ENCODE measurements at regions not wholly inside any gene's neighbourhood (a gene's known extent, or its start where the extent isn't known, plus 50 kb on each side); places are given as distances from the start of the nearest gene placed in this dataset.

DNA sequence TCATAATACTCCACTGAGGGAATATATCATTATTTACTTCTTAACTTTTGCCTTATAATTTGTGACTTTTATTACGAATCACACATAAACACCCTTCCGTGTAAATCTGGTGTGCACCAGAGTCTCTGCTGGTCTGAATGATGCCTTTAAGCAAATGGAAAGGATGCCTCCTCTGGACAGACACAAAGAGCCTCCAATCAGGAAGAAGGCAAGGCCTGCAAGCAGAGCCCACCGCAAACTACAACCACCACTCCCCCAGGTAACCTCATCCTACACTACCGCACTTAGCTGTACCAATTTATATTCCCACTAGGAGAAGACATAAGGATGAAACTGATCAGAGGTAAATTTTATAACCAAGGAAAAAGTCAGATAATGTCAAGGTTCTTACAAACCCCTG is 137.6 kb downstream of the KLF12 start:
- no peaks in the 10 kb centered on the region for H3K36me3 ChIP-seq (replicated peaks in 1 of 2)
- TF ChIP-seq POLR2A (IDR thresholded peaks at IDR 0.05), result no peak
- TF ChIP-seq, protein P1, sequence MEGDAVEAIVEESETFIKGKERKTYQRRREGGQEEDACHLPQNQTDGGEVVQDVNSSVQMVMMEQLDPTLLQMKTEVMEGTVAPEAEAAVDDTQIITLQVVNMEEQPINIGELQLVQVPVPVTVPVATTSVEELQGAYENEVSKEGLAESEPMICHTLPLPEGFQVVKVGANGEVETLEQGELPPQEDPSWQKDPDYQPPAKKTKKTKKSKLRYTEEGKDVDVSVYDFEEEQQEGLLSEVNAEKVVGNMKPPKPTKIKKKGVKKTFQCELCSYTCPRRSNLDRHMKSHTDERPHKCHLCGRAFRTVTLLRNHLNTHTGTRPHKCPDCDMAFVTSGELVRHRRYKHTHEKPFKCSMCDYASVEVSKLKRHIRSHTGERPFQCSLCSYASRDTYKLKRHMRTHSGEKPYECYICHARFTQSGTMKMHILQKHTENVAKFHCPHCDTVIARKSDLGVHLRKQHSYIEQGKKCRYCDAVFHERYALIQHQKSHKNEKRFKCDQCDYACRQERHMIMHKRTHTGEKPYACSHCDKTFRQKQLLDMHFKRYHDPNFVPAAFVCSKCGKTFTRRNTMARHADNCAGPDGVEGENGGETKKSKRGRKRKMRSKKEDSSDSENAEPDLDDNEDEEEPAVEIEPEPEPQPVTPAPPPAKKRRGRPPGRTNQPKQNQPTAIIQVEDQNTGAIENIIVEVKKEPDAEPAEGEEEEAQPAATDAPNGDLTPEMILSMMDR (IDR thresholded peaks at IDR 0.05), result no peak
- no peaks in the 10 kb centered on the region for H3K27me3 ChIP-seq
- DNase-seq, result no peak
- WGBS, 4 donors, result 89 to 97% (median 97%) methylated on average over 4 of the region's 4 CpGs
- intact Hi-C loops (cut with DNase I), result no loop called here
- H3K9me3 ChIP-seq (replicated peaks in 1 of 3), result no peaks in the 10 kb centered on the region
- H3K4me3 ChIP-seq, result no peak overlapping the region
- H3K4me1 ChIP-seq (replicated peaks in 1 of 2), result no peaks in the 10 kb centered on the region
- no peak overlapping the region for H3K27ac ChIP-seq

DNA sequence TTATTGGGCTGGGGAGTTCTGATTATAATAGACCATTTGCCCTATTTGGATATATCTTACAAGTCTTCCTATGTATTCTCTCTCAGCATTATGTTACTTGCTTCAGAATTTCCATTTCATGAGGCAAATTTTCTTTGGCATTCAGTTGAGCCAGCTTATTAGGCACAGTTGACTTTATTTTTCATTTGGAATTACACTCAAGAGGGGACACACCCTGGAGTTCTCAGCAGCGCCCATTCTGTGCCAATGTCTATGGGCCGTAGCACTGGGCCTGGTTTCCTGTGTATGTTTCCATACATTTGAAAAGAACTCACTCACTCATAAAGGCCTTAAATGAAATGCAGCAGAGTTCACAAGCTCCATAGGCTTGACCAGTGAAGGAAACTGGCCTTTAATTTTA is 138.5 kb downstream of the KLF12 start:
- Histone ChIP-seq H3K4me1 (replicated peaks in 1 of 2) (no peaks in the 10 kb centered on the region), H3K9me3 (replicated peaks in 1 of 3) (no peaks in the 10 kb centered on the region), H3K27ac (no peak overlapping the region), H3K4me3 (no peak overlapping the region), H3K36me3 (replicated peaks in 1 of 2) (no peaks in the 10 kb centered on the region), H3K27me3 (no peaks in the 10 kb centered on the region)
- TF ChIP-seq, protein P1 (IDR thresholded peaks at IDR 0.05), result no peak
- TF ChIP-seq POLR2A (IDR thresholded peaks at IDR 0.05), result no peak
- intact Hi-C loops (cut with DNase I), result no loop called here
- DNase-seq, result no peak
- WGBS, 4 donors, result 89 to 98% (median 92%) methylated on average over 2 of the region's 2 CpGs

DNA sequence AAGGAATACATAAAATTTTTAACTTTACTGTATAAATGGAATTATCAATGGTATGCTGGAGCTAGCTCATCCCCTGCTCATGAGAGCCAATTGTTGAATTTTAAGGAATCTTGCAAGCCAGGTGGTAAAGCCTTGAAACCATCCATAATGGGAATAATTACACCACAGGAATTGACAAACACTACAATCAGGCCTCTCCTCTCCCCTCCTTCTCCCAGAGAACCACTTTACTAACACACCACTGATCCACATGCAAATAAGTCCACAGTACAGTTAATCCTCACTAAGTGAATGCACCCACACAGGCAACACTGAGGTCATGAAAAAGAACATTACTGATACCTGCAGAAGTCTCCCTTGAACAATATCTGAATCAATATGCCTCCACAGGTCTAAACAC is 140.5 kb downstream of the KLF12 start:
- no peak for TF ChIP-seq POLR2A (IDR thresholded peaks at IDR 0.05)
- TF ChIP-seq, protein P1 (IDR thresholded peaks at IDR 0.05), result no peak
- Histone ChIP-seq H3K27ac (no peak overlapping the region), H3K4me3 (no peak overlapping the region), H3K27me3 (no peaks in the 10 kb centered on the region), H3K36me3 (replicated peaks in 1 of 2) (no peaks in the 10 kb centered on the region), H3K9me3 (replicated peaks in 1 of 3) (no peaks in the 10 kb centered on the region), H3K4me1 (replicated peaks in 1 of 2) (no peaks in the 10 kb centered on the region)
- intact Hi-C loops (cut with DNase I), result no loop called here
- DNase-seq, result no peak

DNA sequence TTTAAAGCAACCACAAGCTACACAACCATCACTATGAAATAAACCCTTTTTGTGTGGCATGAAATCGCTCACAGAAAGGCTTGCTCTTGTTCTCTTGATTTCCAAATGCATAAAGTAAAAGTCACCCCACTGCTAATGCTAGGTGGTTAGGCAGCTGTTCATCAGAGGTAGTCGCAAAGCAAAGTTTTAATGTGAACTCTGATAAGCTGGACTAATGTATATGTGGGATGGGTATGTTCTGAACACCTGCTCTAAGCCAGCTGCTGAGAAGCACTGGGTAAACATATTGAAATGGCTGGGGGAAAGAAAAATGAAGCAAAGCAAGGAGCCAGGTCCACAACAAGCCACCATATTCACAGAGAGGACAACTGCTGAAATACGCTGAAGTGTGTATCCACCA is 142.3 kb downstream of the KLF12 start:
- no peak for DNase-seq
- H3K36me3 ChIP-seq (replicated peaks in 1 of 2), result no peaks in the 10 kb centered on the region
- no peaks in the 10 kb centered on the region for H3K4me1 ChIP-seq (replicated peaks in 1 of 2)
- no peaks in the 10 kb centered on the region for H3K9me3 ChIP-seq (replicated peaks in 1 of 3)
- TF ChIP-seq, protein P1 (IDR thresholded peaks at IDR 0.05), result no peak
- no peak for TF ChIP-seq POLR2A (IDR thresholded peaks at IDR 0.05)
- WGBS, 4 donors, result 91 to 96% (median 93%) methylated on average over 3 of the region's 3 CpGs
- H3K27ac ChIP-seq, result no peak overlapping the region
- intact Hi-C loops (cut with DNase I), result no loop called here
- no peaks in the 10 kb centered on the region for H3K27me3 ChIP-seq
- no peak overlapping the region for H3K4me3 ChIP-seq
